AG04450 (cell line): ENCODE measurements at regions not wholly inside any gene's neighbourhood (a gene's known extent, or its start where the extent isn't known, plus 50 kb on each side); places are given as distances from the start of the nearest gene placed in this dataset.

ENCODE experiments used
- CTCF ChIA-PET: fragments of 300-600, 350-600 bp; formaldehyde crosslinking; extraction: SDS; loops from one replicate; lab custom pipeline; 2022; ENCODE audit warnings: antibody characterized with exemption, inconsistent platforms; lab: Charles Lee
- POLR2A ChIA-PET: fragments of 350-600 bp; formaldehyde crosslinking; extraction: SDS; loops from one replicate; lab custom pipeline; 2021; ENCODE audit warnings: antibody characterized with exemption, inconsistent platforms; lab: Yijun Ruan, JAX
- DNase-seq: peaks from one replicate; pipeline ENCODE4 v3.0.0-alpha.2; 2011; ENCODE audit warnings: low read depth, low spot score
- H3K27ac ChIP-seq: one replicate; pipeline ENCODE4 v1.5.1; 2012; ENCODE audit warnings: low read depth, low read length, control low read depth
- H3K27me3 ChIP-seq: one replicate; pipeline ENCODE4 v1.6.0; 2012; ENCODE audit warnings: low read length; ENCODE audit not compliant: control insufficient read depth, insufficient read depth
- H3K4me3 ChIP-seq: 2 replicates; pipeline ENCODE4 v1.5.1; 2011; ENCODE audit warnings: mild to moderate bottlenecking, low read depth, low read length, control low read depth
- H3K9me3 ChIP-seq: 2 replicates; pipeline ENCODE4 v1.5.1; 2012; ENCODE audit warnings: low read length; ENCODE audit not compliant: control insufficient read depth, insufficient read depth
- TF ChIP-seq, protein P1 (sequence below): IDR thresholded peaks from 2 replicates; pipeline ENCODE4 v1.5.1; 2011; ENCODE audit warnings: low read depth, low read length, control low read depth, inconsistent platforms

DNA sequence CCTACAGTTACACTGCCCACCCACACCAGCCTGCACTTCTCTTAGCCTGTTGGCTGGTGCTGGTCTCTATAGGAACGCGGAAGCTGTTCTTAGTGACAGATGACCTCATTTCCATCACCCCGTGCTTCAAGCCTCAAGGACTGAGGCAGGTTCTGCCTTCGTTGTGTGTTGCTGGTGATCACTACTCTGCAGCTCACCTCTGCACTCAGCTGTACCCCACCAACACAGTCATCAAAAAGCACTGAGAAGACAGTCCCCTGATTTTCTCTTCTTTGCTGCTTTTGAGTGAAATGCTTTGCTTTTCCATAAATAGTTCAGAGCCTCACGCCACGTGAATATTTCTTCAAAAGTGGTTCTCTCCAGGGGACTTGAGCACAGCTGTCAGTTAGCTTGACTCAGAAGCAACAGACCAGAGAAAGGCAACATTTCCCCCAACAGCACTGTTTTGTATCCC is 225.7 kb upstream of the CCDC150 start:
- H3K9me3 ChIP-seq, result no peaks in the 10 kb centered on the region
- no peaks in the 10 kb centered on the region for H3K27me3 ChIP-seq
- DNase-seq, result no peak
- CTCF ChIA-PET, result interaction anchor here (0.5 to 1.1 kb wide), 3 partner anchors 9 to 77 kb away, joined by 4 to 8 read pairs (median 4); no protein-coding TSS in a partner anchor
- TF ChIP-seq, protein P1, sequence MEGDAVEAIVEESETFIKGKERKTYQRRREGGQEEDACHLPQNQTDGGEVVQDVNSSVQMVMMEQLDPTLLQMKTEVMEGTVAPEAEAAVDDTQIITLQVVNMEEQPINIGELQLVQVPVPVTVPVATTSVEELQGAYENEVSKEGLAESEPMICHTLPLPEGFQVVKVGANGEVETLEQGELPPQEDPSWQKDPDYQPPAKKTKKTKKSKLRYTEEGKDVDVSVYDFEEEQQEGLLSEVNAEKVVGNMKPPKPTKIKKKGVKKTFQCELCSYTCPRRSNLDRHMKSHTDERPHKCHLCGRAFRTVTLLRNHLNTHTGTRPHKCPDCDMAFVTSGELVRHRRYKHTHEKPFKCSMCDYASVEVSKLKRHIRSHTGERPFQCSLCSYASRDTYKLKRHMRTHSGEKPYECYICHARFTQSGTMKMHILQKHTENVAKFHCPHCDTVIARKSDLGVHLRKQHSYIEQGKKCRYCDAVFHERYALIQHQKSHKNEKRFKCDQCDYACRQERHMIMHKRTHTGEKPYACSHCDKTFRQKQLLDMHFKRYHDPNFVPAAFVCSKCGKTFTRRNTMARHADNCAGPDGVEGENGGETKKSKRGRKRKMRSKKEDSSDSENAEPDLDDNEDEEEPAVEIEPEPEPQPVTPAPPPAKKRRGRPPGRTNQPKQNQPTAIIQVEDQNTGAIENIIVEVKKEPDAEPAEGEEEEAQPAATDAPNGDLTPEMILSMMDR, result no peak
- no peak overlapping the region for H3K4me3 ChIP-seq
- no peak overlapping the region for H3K27ac ChIP-seq
- POLR2A ChIA-PET, result no interaction called here

DNA sequence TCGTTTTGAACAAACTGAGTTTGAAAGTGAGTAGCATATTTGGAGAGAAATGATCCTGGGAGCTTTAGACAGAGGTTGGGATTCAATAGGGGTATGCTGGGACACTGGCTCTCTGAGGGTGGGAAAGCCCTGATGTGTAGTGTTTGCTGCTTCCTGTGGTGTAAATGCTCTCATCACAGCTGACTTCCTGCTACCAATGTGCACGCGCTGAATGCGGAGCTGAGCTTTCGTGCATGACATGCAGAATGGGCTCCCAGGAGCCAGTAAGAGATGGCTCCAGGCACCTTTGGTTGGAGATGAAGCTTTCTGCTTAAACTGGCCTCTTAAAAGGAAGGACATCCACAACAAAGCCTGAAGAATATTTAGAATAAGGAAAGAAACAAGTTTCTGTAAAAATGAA is 224.1 kb upstream of the CCDC150 start:
- Histone ChIP-seq H3K9me3 (no peaks in the 10 kb centered on the region), H3K27me3 (no peaks in the 10 kb centered on the region), H3K4me3 (no peak overlapping the region), H3K27ac (no peak overlapping the region)
- CTCF ChIA-PET, result interaction anchor here (0.9 kb wide), 1 partner anchor 38 kb away, joined by 3 read pairs; no protein-coding TSS in a partner anchor
- POLR2A ChIA-PET, result no interaction called here
- TF ChIP-seq, protein P1, result no peak
- DNase-seq, result no peak

DNA sequence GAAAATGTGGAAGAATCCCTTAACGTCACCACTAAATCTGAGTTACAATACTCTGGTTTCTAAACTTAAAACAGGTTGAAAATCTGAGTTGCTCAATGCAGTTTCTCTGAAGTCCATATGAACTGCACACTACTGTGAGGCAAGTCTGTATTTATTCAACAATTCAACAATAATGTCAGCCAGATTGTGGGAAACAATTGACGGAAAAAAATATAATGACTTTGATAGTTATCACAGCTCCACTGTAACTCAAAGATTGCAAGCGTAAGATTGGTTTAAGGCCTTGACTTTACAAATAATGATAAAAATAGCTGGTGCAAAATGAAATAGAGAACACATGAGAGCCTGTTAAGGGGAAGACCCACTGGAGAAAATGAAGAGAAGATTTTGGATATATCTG is 219.4 kb upstream of the CCDC150 start:
- ChIA-PET POLR2A (no interaction called here), CTCF (no interaction called here)
- Histone ChIP-seq H3K27ac (no peak overlapping the region), H3K27me3 (no peaks in the 10 kb centered on the region), H3K4me3 (no peak overlapping the region), H3K9me3 (no peaks in the 10 kb centered on the region)
- TF ChIP-seq, protein P1, result no peak
- DNase-seq, result no peak

DNA sequence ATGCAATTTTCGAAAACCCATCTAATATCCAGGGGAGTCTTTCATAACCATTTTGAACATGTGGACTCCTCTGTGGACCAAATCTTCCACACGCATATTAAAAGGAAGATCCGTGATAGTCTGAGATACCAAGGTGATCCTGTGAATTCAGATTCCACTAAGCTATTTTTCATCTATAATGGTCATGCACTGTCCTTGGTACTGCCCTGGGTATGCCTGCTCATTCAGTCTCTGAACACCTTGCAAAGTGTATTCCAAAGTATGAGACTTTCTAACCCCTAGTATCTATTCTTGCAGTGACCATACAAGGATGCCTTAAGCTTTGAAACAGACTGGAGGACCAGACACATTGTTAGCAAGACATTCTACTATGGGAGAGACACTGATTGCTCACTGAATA is 217.6 kb upstream of the CCDC150 start:
- Histone ChIP-seq H3K9me3 (no peaks in the 10 kb centered on the region), H3K27me3 (no peaks in the 10 kb centered on the region), H3K27ac (no peak overlapping the region), H3K4me3 (no peak overlapping the region)
- no peak for DNase-seq
- POLR2A ChIA-PET, result no interaction called here
- CTCF ChIA-PET, result interaction anchor here (2.4 kb wide), 1 partner anchor 32 kb away, joined by 12 read pairs; no protein-coding TSS in a partner anchor
- TF ChIP-seq, protein P1, result no peak

DNA sequence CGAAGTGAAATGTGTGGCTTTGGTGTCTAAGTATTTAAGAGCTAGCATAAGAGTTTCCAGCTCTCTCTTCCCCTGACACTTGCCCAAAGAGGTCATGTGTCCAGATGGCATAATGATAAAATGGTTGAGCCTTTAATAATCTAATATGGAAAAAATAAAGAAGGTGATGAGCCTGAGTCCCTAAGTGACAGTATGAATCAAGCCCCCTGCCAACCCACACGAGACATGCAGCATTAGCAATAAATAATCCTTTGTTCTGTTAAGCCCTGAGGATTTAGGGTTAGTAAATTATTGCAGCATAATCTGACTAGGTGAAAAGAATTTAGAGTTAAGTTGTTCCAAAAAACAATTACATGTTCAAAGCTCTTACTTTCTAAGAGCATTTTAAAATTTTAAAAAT is 217.2 kb upstream of the CCDC150 start:
- POLR2A ChIA-PET, result no interaction called here
- H3K27ac ChIP-seq, result no peak overlapping the region

More for the DNA sequence above, 217.2 kb upstream of the CCDC150 start:
- no peak for DNase-seq
- TF ChIP-seq, protein P1, result no peak
- CTCF ChIA-PET, result interaction anchor here (2.4 kb wide), 1 partner anchor 31 kb away, joined by 12 read pairs; no protein-coding TSS in a partner anchor
- H3K9me3 ChIP-seq, result no peaks in the 10 kb centered on the region
- H3K4me3 ChIP-seq, result no peak overlapping the region
- no peaks in the 10 kb centered on the region for H3K27me3 ChIP-seq
